ENCODE measurements at regions not wholly inside any gene's neighbourhood (a gene's known extent, or its start where the extent isn't known, plus 50 kb on each side); places are given as distances from the start of the nearest gene placed in this dataset.

- Histone ChIP-seq H3K4me1 (no peaks in the 10 kb centered on the region), H3K9me3 (no peaks in the 10 kb centered on the region), H3K27me3 (no peaks in the 10 kb centered on the region), H3K36me3 (no peaks in the 10 kb centered on the region), H3K4me3 (no peak overlapping the region), H3K27ac (no peak overlapping the region)
- TF ChIP-seq CTCF (IDR thresholded peaks at IDR 0.05) (no peak), POLR2A (IDR thresholded peaks at IDR 0.05) (no peak), POLR2AphosphoS5 (IDR thresholded peaks at IDR 0.05; ENCODE audit: insufficient read depth in 1 of 2, low read depth in 1 of 2) (no peak)
- DNase-seq (ENCODE audit: extremely low spot score in 2 of 2): no peak
- intact Hi-C loops (cut with DNase I): no loop called here
These were observed 1230.0 kb downstream of the AMY1C start for GRCh38 chr1:104979651-104980050.

GRCh38 chr1:104987210-104987609, 1237.5 kb downstream of the AMY1C start:
- H3K4me1 ChIP-seq: no peaks in the 10 kb centered on the region
- H3K27me3 ChIP-seq: no peaks in the 10 kb centered on the region
- H3K9me3 ChIP-seq: no peaks in the 10 kb centered on the region
- intact Hi-C loops (cut with DNase I): no loop called here
- no peaks in the 10 kb centered on the region for H3K36me3 ChIP-seq
- no peak for DNase-seq (ENCODE audit: extremely low spot score in 2 of 2)
- H3K27ac ChIP-seq: no peak overlapping the region
- TF ChIP-seq POLR2AphosphoS5 (IDR thresholded peaks at IDR 0.05; ENCODE audit: insufficient read depth in 1 of 2, low read depth in 1 of 2) (no peak), CTCF (IDR thresholded peaks at IDR 0.05) (no peak), POLR2A (IDR thresholded peaks at IDR 0.05) (no peak)
- H3K4me3 ChIP-seq: no peak overlapping the region

GRCh38 chr1:104989012-104989411, 1239.3 kb downstream of the AMY1C start:
- Histone ChIP-seq H3K4me3 (no peak overlapping the region), H3K27me3 (no peaks in the 10 kb centered on the region), H3K36me3 (no peaks in the 10 kb centered on the region), H3K9me3 (no peaks in the 10 kb centered on the region), H3K27ac (no peak overlapping the region), H3K4me1 (no peaks in the 10 kb centered on the region)
- no peak for DNase-seq (ENCODE audit: extremely low spot score in 2 of 2)
- no peak for TF ChIP-seq POLR2A (IDR thresholded peaks at IDR 0.05)
- no peak for TF ChIP-seq POLR2AphosphoS5 (IDR thresholded peaks at IDR 0.05; ENCODE audit: insufficient read depth in 1 of 2, low read depth in 1 of 2)
- no peak for TF ChIP-seq CTCF (IDR thresholded peaks at IDR 0.05)
- intact Hi-C loops (cut with DNase I): no loop called here

GRCh38 chr1:104991702-104992101, 1242.0 kb downstream of the AMY1C start:
- Histone ChIP-seq H3K27me3 (no peaks in the 10 kb centered on the region), H3K4me1 (no peaks in the 10 kb centered on the region), H3K36me3 (no peaks in the 10 kb centered on the region), H3K27ac (no peak overlapping the region), H3K9me3 (no peaks in the 10 kb centered on the region), H3K4me3 (no peak overlapping the region)
- DNase-seq (ENCODE audit: extremely low spot score in 2 of 2): no peak
- TF ChIP-seq POLR2AphosphoS5 (IDR thresholded peaks at IDR 0.05; ENCODE audit: insufficient read depth in 1 of 2, low read depth in 1 of 2): no peak
- TF ChIP-seq CTCF (IDR thresholded peaks at IDR 0.05): no peak
- no peak for TF ChIP-seq POLR2A (IDR thresholded peaks at IDR 0.05)
- intact Hi-C loops (cut with DNase I): no loop called here

- no peak overlapping the region for H3K27ac ChIP-seq
- DNase-seq (ENCODE audit: extremely low spot score in 2 of 2): no peak
- no peaks in the 10 kb centered on the region for H3K9me3 ChIP-seq
- no peak for TF ChIP-seq POLR2AphosphoS5 (IDR thresholded peaks at IDR 0.05; ENCODE audit: insufficient read depth in 1 of 2, low read depth in 1 of 2)
- TF ChIP-seq POLR2A (IDR thresholded peaks at IDR 0.05): no peak
- TF ChIP-seq CTCF (IDR thresholded peaks at IDR 0.05): no peak
- H3K36me3 ChIP-seq: no peaks in the 10 kb centered on the region
- no peaks in the 10 kb centered on the region for H3K27me3 ChIP-seq
- intact Hi-C loops (cut with DNase I): no loop called here
- H3K4me3 ChIP-seq: no peak overlapping the region
- H3K4me1 ChIP-seq: no peaks in the 10 kb centered on the region
These were observed 1251.1 kb downstream of the AMY1C start for GRCh38 chr1:105000793-105001192.
